ENCODE measurements at regions not wholly inside any gene's neighbourhood (a gene's known extent, or its start where the extent isn't known, plus 50 kb on each side); places are given as distances from the start of the nearest gene placed in this dataset.

DNA sequence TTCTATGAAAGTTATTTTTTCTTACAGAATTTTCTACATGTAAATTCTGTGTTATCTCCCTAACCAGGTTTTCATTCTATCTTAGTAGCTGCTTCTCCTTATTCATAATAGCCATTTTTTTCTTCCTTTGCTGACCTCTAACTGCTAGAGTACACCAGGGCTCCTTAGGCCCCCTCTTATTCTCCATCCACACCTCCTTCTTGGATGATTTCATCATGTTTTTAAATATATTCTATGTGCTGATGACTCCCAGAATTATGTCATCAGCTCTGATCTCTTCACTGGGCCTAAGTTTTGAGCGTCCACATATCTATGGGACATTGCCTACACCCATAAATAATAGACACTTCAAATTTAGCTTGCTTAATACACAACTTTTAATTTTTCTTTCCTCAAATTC lies 721.5 kb downstream of the SLC16A7 start:
- TF ChIP-seq POLR2A (IDR thresholded peaks at IDR 0.05), result no peak
- TF ChIP-seq, protein P1, sequence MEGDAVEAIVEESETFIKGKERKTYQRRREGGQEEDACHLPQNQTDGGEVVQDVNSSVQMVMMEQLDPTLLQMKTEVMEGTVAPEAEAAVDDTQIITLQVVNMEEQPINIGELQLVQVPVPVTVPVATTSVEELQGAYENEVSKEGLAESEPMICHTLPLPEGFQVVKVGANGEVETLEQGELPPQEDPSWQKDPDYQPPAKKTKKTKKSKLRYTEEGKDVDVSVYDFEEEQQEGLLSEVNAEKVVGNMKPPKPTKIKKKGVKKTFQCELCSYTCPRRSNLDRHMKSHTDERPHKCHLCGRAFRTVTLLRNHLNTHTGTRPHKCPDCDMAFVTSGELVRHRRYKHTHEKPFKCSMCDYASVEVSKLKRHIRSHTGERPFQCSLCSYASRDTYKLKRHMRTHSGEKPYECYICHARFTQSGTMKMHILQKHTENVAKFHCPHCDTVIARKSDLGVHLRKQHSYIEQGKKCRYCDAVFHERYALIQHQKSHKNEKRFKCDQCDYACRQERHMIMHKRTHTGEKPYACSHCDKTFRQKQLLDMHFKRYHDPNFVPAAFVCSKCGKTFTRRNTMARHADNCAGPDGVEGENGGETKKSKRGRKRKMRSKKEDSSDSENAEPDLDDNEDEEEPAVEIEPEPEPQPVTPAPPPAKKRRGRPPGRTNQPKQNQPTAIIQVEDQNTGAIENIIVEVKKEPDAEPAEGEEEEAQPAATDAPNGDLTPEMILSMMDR (IDR thresholded peaks at IDR 0.05), result no peak

GRCh38 chr12:60324746-60325145 lies 728.9 kb downstream of the SLC16A7 start:
- 90 to 93% methylated on average over 1 of the region's 1 CpG for WGBS, 2 donors
- intact Hi-C loops (cut with DNase I; ENCODE audit: low total_unique reads), result no loop called here
- no peak for DNase-seq (ENCODE audit: low spot score in 2 of 2)
- no peak overlapping the region for H3K4me3 ChIP-seq (ENCODE audit: low read depth, poor library complexity, severe bottlenecking)
- TF ChIP-seq, protein P1 (IDR thresholded peaks at IDR 0.05), result no peak
- no peak for TF ChIP-seq POLR2A (IDR thresholded peaks at IDR 0.05)

More for the DNA sequence above, 721.5 kb downstream of the SLC16A7 start:
- DNase-seq (ENCODE audit: low spot score in 2 of 2), result no peak
- H3K4me3 ChIP-seq (ENCODE audit: low read depth, poor library complexity, severe bottlenecking), result no peak overlapping the region
- intact Hi-C loops (cut with DNase I; ENCODE audit: low total_unique reads), result no loop called here
- 83 to 85% methylated on average over 1 of the region's 1 CpG for WGBS, 2 donors

- intact Hi-C loops (cut with DNase I; ENCODE audit: low total_unique reads), result no loop called here
- 50 to 56% methylated on average over 6 of the region's 6 CpGs for WGBS, 2 donors
- TF ChIP-seq, protein P1 (IDR thresholded peaks at IDR 0.05), result no peak
- TF ChIP-seq POLR2A (IDR thresholded peaks at IDR 0.05), result no peak
- no peak overlapping the region for H3K4me3 ChIP-seq (ENCODE audit: low read depth, poor library complexity, severe bottlenecking)
- no peak for DNase-seq (ENCODE audit: low spot score in 2 of 2)
Observed at GRCh38 chr12:60333461-60333860, 737.6 kb downstream of the SLC16A7 start.

DNA sequence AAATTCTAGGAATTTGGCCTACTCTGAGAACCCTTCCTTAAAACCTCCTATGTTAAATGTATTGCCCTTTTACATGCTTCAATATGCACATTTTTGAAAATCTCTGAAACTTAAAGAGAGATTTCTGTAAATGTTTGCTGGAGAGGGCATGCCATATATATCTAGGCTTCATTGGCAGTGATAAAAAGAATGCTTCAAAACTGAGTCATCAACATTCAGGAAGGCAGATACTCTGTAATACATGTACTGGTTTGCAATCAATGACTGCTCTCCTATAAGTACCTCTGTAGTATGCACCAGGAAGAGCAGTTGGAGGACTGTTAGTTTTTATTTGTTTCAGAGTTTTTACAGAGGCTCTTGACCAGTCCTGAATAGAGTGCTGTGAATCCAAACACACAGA lies 739.9 kb downstream of the SLC16A7 start:
- TF ChIP-seq, protein P1 (IDR thresholded peaks at IDR 0.05), result no peak
- TF ChIP-seq POLR2A (IDR thresholded peaks at IDR 0.05), result no peak
- intact Hi-C loops (cut with DNase I; ENCODE audit: low total_unique reads), result no loop called here
- no peak for DNase-seq (ENCODE audit: low spot score in 2 of 2)
- H3K4me3 ChIP-seq (ENCODE audit: low read depth, poor library complexity, severe bottlenecking), result no peak overlapping the region

DNA sequence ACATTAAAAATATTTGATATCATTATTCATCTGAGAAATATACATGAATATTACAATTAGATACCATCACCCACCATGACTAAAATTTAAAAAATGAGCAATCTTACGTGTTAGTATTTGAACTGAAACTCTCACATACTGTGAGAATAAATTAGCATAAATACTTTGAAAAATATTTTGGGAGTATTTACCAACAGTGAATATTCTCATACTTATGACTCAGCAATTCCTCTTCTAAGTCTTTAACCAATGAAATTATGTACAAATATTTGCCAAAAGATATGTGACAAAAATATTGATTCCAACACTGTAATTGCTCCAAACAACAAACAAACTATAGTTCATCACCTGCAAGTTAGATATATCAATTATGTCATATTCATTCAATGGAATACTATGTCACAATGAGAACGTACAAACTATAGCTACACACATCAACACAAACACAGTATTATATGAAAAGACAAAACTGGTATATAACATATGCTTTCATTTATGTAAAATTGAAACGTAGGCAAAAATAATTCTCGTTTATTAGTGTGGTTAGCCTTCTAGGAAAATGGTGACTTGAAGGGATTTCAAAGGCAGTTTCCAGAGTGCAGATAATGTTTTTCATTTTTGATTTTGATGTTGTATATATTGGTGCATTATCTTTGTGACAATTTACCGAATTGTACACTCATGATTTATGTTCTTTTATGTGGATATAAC lies 742.2 kb downstream of the SLC16A7 start:
- TF ChIP-seq, protein P1 (IDR thresholded peaks at IDR 0.05), result no peak
- TF ChIP-seq POLR2A (IDR thresholded peaks at IDR 0.05), result no peak
- intact Hi-C loops (cut with DNase I; ENCODE audit: low total_unique reads), result no loop called here
- DNase-seq (ENCODE audit: low spot score in 2 of 2), result no peak
- no peak overlapping the region for H3K4me3 ChIP-seq (ENCODE audit: low read depth, poor library complexity, severe bottlenecking)
- 74 to 76% methylated on average over 5 of the region's 5 CpGs for WGBS, 2 donors

GRCh38 chr12:60345442-60345841 lies 749.6 kb downstream of the SLC16A7 start:
- intact Hi-C loops (cut with DNase I; ENCODE audit: low total_unique reads), result no loop called here
- DNase-seq (ENCODE audit: low spot score in 2 of 2), result no peak
- TF ChIP-seq, protein P1 (IDR thresholded peaks at IDR 0.05), result no peak
- WGBS, 2 donors, result 61 to 63% methylated on average over 1 of the region's 1 CpG
- no peak overlapping the region for H3K4me3 ChIP-seq (ENCODE audit: low read depth, poor library complexity, severe bottlenecking)
